ENCODE measurements at regions not wholly inside any gene's neighbourhood (a gene's known extent, or its start where the extent isn't known, plus 50 kb on each side); places are given as distances from the start of the nearest gene placed in this dataset.

GRCh38 chr4:108567831-108568230 lies 52.5 kb upstream of the RPL34 start:
- no peak for DNase-seq

GRCh38 chr4:108561116-108561515 lies 59.3 kb upstream of the RPL34 start:
- DNase-seq, result no peak

- no peak for DNase-seq
Measured at GRCh38 chr4:108560616-108561015, 59.8 kb upstream of the RPL34 start.

- DNase-seq, result no peak
Measured at GRCh38 chr4:108559911-108560310, 60.5 kb upstream of the RPL34 start.

- DNase-seq, result no peak
Measured at GRCh38 chr4:108559068-108559793, 61.1 kb upstream of the RPL34 start.

- DNase-seq, result no peak
Measured at GRCh38 chr4:108556588-108557200, 63.7 kb upstream of the RPL34 start.

GRCh38 chr4:108556166-108556565 lies 64.2 kb upstream of the RPL34 start:
- no peak for DNase-seq

GRCh38 chr4:108555701-108556100 lies 64.7 kb upstream of the RPL34 start:
- DNase-seq, result no peak

GRCh38 chr4:108547682-108548081 lies 72.7 kb upstream of the RPL34 start:
- DNase-seq, result no peak

- DNase-seq, result no peak
Measured at GRCh38 chr4:108546728-108547127, 73.6 kb upstream of the RPL34 start.

GRCh38 chr4:108544481-108544880 lies 75.9 kb upstream of the RPL34 start:
- no peak for DNase-seq

GRCh38 chr4:108543359-108543968 lies 76.9 kb upstream of the RPL34 start:
- DNase-seq, result no peak

- no peak for DNase-seq
Measured at GRCh38 chr4:108540536-108540935, 79.8 kb upstream of the RPL34 start.

GRCh38 chr4:108536577-108536976 lies 83.8 kb upstream of the RPL34 start:
- no peak for DNase-seq

- DNase-seq, result no peak
Measured at GRCh38 chr4:108535757-108536156, 84.6 kb upstream of the RPL34 start.

GRCh38 chr4:108533876-108534275 lies 86.5 kb upstream of the RPL34 start:
- DNase-seq, result no peak

- no peak for DNase-seq
Measured at GRCh38 chr4:108533245-108533844, 87.0 kb upstream of the RPL34 start.

- DNase-seq, result no peak
Measured at GRCh38 chr4:108532738-108533137, 87.6 kb upstream of the RPL34 start.

GRCh38 chr4:108532187-108532586 lies 88.2 kb upstream of the RPL34 start:
- no peak for DNase-seq

- DNase-seq, result no peak
Measured at GRCh38 chr4:108531461-108531860, 88.9 kb upstream of the RPL34 start.

- DNase-seq, result no peak
Measured at GRCh38 chr4:108529984-108530905, 90.1 kb upstream of the RPL34 start.

- no peak for DNase-seq
Measured at GRCh38 chr4:108529102-108529501, 91.3 kb upstream of the RPL34 start.

- no peak for DNase-seq
Measured at GRCh38 chr4:108527723-108528122, 92.7 kb upstream of the RPL34 start.

Data from NCI-H1092 (cell line).